IMR-90 (cell line): ENCODE measurements at regions not wholly inside any gene's neighbourhood (a gene's known extent, or its start where the extent isn't known, plus 50 kb on each side); places are given as distances from the start of the nearest gene placed in this dataset.

Experiments used
- ATAC-seq: fragments of 200-7000 bp; cut with Tn5 transposase; 2 replicates; pipeline ENCODE4 v1.9.1; 2020; ENCODE audit warnings: low read depth, mild to moderate bottlenecking, moderate library complexity
- BruUV-seq: library from RNA; stranded (reverse); fragments of 400-500 nt; replicated peaks from 2 replicates; lab custom pipeline; 2021; lab: Mats Ljungman, UMichigan
- CTCF ChIA-PET: fragments of 300-600 bp; formaldehyde crosslinking; extraction: SDS; loops from one replicate; lab custom pipeline; 2021; ENCODE audit warnings: antibody characterized with exemption; lab: Yijun Ruan, JAX
- POLR2A ChIA-PET: fragments of 300-600 bp; sonication (Branson Sonifier 250); formaldehyde crosslinking; loops from one replicate; lab custom pipeline; 2022; ENCODE audit warnings: antibody characterized with exemption; ENCODE audit not compliant: unreplicated experiment; lab: Charles Lee
- DNase-seq: peaks from one replicate; pipeline ENCODE4 v3.0.0; 2013
- H2AFZ ChIP-seq: replicated peaks from 2 replicates; pipeline ENCODE3; 2013; ENCODE audit warnings: low read length, mild to moderate bottlenecking; ENCODE audit not compliant: poor library complexity
- H2AK5ac ChIP-seq: 2 replicates; pipeline ENCODE4 v1.6.1; 2013; ENCODE audit warnings: low read depth, low read length, inconsistent platforms
- H2AK9ac ChIP-seq: replicated peaks from 2 replicates; pipeline ENCODE3; 2013; ENCODE audit warnings: mild to moderate bottlenecking, low read depth, low read length, moderate library complexity; ENCODE audit not compliant: poor library complexity
- H2BK120ac ChIP-seq: 2 replicates; pipeline ENCODE4 v1.6.1; 2013; ENCODE audit warnings: low read depth, low read length, inconsistent platforms
- H2BK15ac ChIP-seq: 3 replicates; pipeline ENCODE4 v1.6.1; 2013; ENCODE audit warnings: low read depth, low read length, inconsistent platforms
- H2BK20ac ChIP-seq: 2 replicates; pipeline ENCODE4 v1.6.1; 2013; ENCODE audit warnings: low read depth, mild to moderate bottlenecking, inconsistent platforms, low read length, moderate library complexity
- H2BK5ac ChIP-seq: 2 replicates; pipeline ENCODE4 v1.6.1; 2013; ENCODE audit warnings: mild to moderate bottlenecking, low read depth, low read length, inconsistent platforms; ENCODE audit not compliant: poor library complexity, severe bottlenecking
- H3K14ac ChIP-seq: replicated peaks from 2 replicates; pipeline ENCODE4 v1.6.1; 2013; ENCODE audit warnings: low read depth, low read length, inconsistent platforms
- H3K18ac ChIP-seq: 2 replicates; pipeline ENCODE4 v1.6.1; 2013; ENCODE audit warnings: low read depth, low read length, control low read depth
- H3K23ac ChIP-seq: 2 replicates; pipeline ENCODE4 v1.6.1; 2013; ENCODE audit warnings: low read depth, low read length, inconsistent platforms
- H3K27ac ChIP-seq: 2 replicates; pipeline ENCODE4 v1.5.1; 2013; ENCODE audit warnings: mild to moderate bottlenecking, control low read depth, low read length; ENCODE audit not compliant: insufficient read depth
- H3K27me3 ChIP-seq: 2 replicates; pipeline ENCODE4 v1.6.1; 2013; ENCODE audit warnings: low read length; ENCODE audit not compliant: control insufficient read depth, insufficient read depth
- H3K36me3 ChIP-seq: 2 replicates; pipeline ENCODE4 v1.6.1; 2013; ENCODE audit warnings: low read length, mixed read lengths; ENCODE audit not compliant: control insufficient read depth, insufficient read depth
- H3K4ac ChIP-seq: 2 replicates; pipeline ENCODE4 v1.6.1; 2013; ENCODE audit warnings: low read depth, low read length, inconsistent platforms
- H3K4me1 ChIP-seq: 2 replicates; pipeline ENCODE4 v1.6.1; 2013; ENCODE audit warnings: low read length, mixed read lengths; ENCODE audit not compliant: control insufficient read depth, insufficient read depth
- H3K4me2 ChIP-seq: 2 replicates; pipeline ENCODE4 v1.6.1; 2013; ENCODE audit warnings: low read depth, mild to moderate bottlenecking, control low read depth, low read length, moderate library complexity
- H3K4me3 ChIP-seq: 2 replicates; pipeline ENCODE4 v1.5.1; 2013; ENCODE audit warnings: low read depth, mild to moderate bottlenecking, control low read depth, low read length, moderate library complexity; ENCODE audit not compliant: insufficient read depth
- H3K56ac ChIP-seq: 2 replicates; pipeline ENCODE4 v1.6.1; 2013; ENCODE audit warnings: low read length, inconsistent platforms; ENCODE audit not compliant: insufficient read depth; ENCODE audit errors: extremely low read depth
- H3K79me1 ChIP-seq, 2 experiments: 2 replicates each; pipeline ENCODE4 v1.6.1; 2013; ENCODE audit warnings: low read length in 2 of 2, inconsistent platforms in 1 of 2, low read depth in 1 of 2
- H3K9ac ChIP-seq: 2 replicates; pipeline ENCODE4 v1.6.1; 2013; ENCODE audit warnings: low read depth, low read length, control low read depth
- H3K9me1 ChIP-seq: 2 replicates; pipeline ENCODE4 v1.6.1; 2013; ENCODE audit warnings: low read length, inconsistent platforms; ENCODE audit not compliant: insufficient read depth
- H3K9me3 ChIP-seq: 2 replicates; pipeline ENCODE4 v1.6.1; 2013; ENCODE audit warnings: low read length; ENCODE audit not compliant: control insufficient read depth, insufficient read depth
- H4K20me1 ChIP-seq: 2 replicates; pipeline ENCODE4 v1.6.1; 2013; ENCODE audit warnings: low read length, inconsistent platforms; ENCODE audit not compliant: insufficient read depth
- H4K5ac ChIP-seq: 2 replicates; pipeline ENCODE4 v1.6.1; 2013; ENCODE audit warnings: mild to moderate bottlenecking, low read depth, low read length, control low read depth
- H4K8ac ChIP-seq, 2 experiments: 2 replicates each; pipeline ENCODE4 v1.6.1; 2013; ENCODE audit warnings: low read depth in 2 of 2, low read length in 2 of 2, control low read depth in 1 of 2, inconsistent platforms in 1 of 2
- H4K91ac ChIP-seq: 2 replicates; pipeline ENCODE4 v1.6.1; 2013; ENCODE audit warnings: low read depth, low read length, inconsistent platforms; ENCODE audit not compliant: insufficient read depth
- CHD1 ChIP-seq: IDR thresholded peaks from 2 replicates; pipeline ENCODE4 v1.6.1; 2012; ENCODE audit warnings: low read depth, low read length, improper control_type of control experiment
- MAFK ChIP-seq: IDR thresholded peaks from 2 replicates; pipeline ENCODE4 v1.6.1; 2012; ENCODE audit warnings: low read depth, low read length, improper control_type of control experiment
- MAZ ChIP-seq: IDR thresholded peaks from 2 replicates; pipeline ENCODE4 v1.6.1; 2012; ENCODE audit warnings: low read depth, mild to moderate bottlenecking, low read length, improper control_type of control experiment, moderate library complexity, borderline replicate concordance
- MXI1 ChIP-seq: IDR thresholded peaks from 2 replicates; pipeline ENCODE4 v1.6.1; 2012; ENCODE audit warnings: low read depth, mild to moderate bottlenecking, low read length, moderate library complexity, borderline replicate concordance
- NFE2L2 ChIP-seq: fragments of 150-350 bp; IDR thresholded peaks from 2 replicates; pipeline ENCODE4 v1.6.1; 2016; ENCODE audit warnings: low read depth, mild to moderate bottlenecking, low read length
- POLR2A ChIP-seq: IDR thresholded peaks from 2 replicates; pipeline ENCODE4 v1.6.1; 2012; ENCODE audit warnings: mild to moderate bottlenecking, low read depth, low read length
- WGBS, 2 experiments: methylation state at CpG; one replicate each; pipeline versions ENCODE4 v1.1.5 to v1.1.7; 2013; ENCODE audit warnings: missing lambda C conversion rate in 2 of 2; ENCODE audit not compliant: insufficient read length in 1 of 2; ENCODE audit errors: extremely low coverage in 2 of 2; 5-methylcytosine and 5-hydroxymethylcytosine counted together
- dilution Hi-C: fragments of 300-500 bp; cut with HindIII; formaldehyde crosslinking; loops from one replicate; pipeline ENCODE4 v1.14.3; 2018; ENCODE audit warnings: low sequenced_read_pairs; ENCODE audit not compliant: unreplicated experiment
- in situ Hi-C: fragments of 300-500 bp; cut with MboI; formaldehyde crosslinking; loops from 3 replicates; pipeline ENCODE4 v1.14.3; 2019; ENCODE audit warnings: low sequenced_read_pairs, inconsistent platforms, mixed read lengths
- intact Hi-C: fragments of 100-400 bp; cut with micrococcal nuclease; formaldehyde crosslinking; loops from 2 replicates; pipeline ENCODE4 v1.10.0; 2022
- TF ChIP-seq, protein P1 (sequence below): conservative IDR thresholded peaks from 2 replicates; pipeline ENCODE4 v1.5.1; 2012; ENCODE audit warnings: mild to moderate bottlenecking, low read depth, low read length, improper control_type of control experiment
- TF ChIP-seq, protein P2 (sequence below): fragments of 150-350 bp; IDR thresholded peaks from 2 replicates; pipeline ENCODE4 v1.6.1; 2016; ENCODE audit warnings: low read depth, mild to moderate bottlenecking, low read length, moderate library complexity, borderline replicate concordance

DNA sequence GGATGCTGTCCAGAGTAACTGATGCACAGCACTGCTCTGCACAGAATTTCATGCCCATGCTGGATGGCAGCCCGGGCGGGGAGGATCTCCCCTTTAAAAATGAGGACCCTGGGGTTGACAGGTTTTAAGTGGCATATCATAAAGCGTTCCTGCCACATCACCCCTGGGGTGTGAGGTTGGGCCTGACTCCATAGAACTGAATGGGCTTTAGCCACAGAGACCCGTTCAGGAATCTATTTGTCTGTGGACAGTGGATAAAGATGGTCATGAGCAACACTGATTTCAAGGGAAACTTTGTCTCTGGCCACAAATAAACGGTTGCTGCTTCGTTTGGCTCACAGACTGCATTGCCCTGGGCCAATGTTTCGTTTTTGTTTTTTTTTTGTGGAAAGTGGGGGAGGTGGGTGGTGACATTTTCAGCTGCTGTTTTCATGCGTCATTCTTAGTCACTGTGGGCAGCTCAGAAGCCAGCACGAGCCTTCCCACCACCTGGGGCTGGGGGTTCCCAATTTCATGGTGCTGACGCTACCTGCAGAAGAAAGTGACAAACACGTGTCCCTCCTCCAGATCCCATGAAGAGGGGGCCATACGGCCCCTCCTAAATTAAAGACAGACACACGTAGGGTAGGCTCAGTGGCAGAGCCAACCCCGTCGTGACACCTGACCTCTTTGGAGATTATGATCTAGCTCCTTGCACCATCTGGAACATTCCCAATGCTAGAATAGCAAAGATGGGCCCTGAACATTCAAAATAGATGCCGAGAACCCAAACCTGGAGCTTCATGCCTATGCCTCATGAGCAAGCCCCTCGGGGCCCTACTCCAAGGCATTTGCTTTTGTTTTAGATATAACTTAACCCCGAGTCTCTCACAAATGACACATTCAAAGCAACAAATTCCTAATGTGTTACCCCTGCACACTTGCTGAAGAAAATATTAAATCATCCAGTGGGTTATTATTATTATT, 54.8 kb upstream of the PHF21B start (continued):
- TF ChIP-seq, protein P1, sequence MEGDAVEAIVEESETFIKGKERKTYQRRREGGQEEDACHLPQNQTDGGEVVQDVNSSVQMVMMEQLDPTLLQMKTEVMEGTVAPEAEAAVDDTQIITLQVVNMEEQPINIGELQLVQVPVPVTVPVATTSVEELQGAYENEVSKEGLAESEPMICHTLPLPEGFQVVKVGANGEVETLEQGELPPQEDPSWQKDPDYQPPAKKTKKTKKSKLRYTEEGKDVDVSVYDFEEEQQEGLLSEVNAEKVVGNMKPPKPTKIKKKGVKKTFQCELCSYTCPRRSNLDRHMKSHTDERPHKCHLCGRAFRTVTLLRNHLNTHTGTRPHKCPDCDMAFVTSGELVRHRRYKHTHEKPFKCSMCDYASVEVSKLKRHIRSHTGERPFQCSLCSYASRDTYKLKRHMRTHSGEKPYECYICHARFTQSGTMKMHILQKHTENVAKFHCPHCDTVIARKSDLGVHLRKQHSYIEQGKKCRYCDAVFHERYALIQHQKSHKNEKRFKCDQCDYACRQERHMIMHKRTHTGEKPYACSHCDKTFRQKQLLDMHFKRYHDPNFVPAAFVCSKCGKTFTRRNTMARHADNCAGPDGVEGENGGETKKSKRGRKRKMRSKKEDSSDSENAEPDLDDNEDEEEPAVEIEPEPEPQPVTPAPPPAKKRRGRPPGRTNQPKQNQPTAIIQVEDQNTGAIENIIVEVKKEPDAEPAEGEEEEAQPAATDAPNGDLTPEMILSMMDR: no peak
- TF ChIP-seq POLR2A (no peak), MAFK (no peak)

DNA sequence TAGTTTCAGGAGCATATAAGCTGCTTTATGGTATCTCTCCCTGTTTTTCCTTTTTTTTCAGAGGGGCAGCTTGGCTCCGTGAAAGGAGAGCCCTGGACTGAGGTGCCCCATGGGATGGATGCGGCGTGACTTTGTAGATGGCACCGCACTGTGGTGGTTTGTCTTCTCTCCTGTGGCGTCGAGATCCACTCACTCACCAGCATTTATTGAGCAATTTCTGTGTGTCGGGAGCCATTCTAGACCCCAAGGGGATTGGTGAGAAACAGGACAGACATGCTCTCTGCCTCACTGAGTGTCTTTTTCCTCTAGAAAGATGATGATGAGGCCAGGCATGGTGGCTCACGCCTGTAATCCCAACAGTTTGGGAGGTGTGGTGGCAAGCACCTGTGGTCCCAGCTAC, 55.9 kb upstream of the PHF21B start:
- POLR2A ChIA-PET: no interaction called here
- H3K4ac ChIP-seq: no peak overlapping the region
- no TSS peak for BruUV-seq
- no peak overlapping the region for H3K14ac ChIP-seq
- no peak overlapping the region for H4K8ac ChIP-seq
- no peak overlapping the region for H3K4me3 ChIP-seq
- CTCF ChIA-PET: no interaction called here
- peaks cover 7% of the 10 kb centered on the region for H3K27me3 ChIP-seq
- intact Hi-C loops (no loop called here), in situ Hi-C loops (no loop called here), dilution Hi-C loops (no loop called here)
- H3K56ac ChIP-seq: no peak overlapping the region
- H3K9me3 ChIP-seq: peaks cover 7% of the 10 kb centered on the region; the same call in 1 of the 2 replicates
- peaks cover 9% of the 10 kb centered on the region; the same call in 1 of the 2 replicates for H3K9me1 ChIP-seq
- H3K4me2 ChIP-seq: no peak overlapping the region
- no peaks in the 10 kb centered on the region for H3K36me3 ChIP-seq
- TF ChIP-seq MAZ: no peak
- TF ChIP-seq MXI1: no peak
- no peak for TF ChIP-seq CHD1
- TF ChIP-seq, protein P2, sequence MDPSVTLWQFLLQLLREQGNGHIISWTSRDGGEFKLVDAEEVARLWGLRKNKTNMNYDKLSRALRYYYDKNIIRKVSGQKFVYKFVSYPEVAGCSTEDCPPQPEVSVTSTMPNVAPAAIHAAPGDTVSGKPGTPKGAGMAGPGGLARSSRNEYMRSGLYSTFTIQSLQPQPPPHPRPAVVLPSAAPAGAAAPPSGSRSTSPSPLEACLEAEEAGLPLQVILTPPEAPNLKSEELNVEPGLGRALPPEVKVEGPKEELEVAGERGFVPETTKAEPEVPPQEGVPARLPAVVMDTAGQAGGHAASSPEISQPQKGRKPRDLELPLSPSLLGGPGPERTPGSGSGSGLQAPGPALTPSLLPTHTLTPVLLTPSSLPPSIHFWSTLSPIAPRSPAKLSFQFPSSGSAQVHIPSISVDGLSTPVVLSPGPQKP: no peak
- TF ChIP-seq, protein P1: no peak
- TF ChIP-seq NFE2L2: no peak
- H3K9ac ChIP-seq: no peak overlapping the region
- peaks cover 11% of the 10 kb centered on the region; the same call in 1 of the 2 replicates for H3K4me1 ChIP-seq
- no peak overlapping the region for H2AK9ac ChIP-seq
- no peak overlapping the region for H3K18ac ChIP-seq
- H3K27ac ChIP-seq: no peak overlapping the region
- no peak overlapping the region for H2BK120ac ChIP-seq
- H2BK20ac ChIP-seq: no peak overlapping the region
- no peak overlapping the region for H2AFZ ChIP-seq
- DNase-seq (no peak), ATAC-seq (no peak)
- H2BK15ac ChIP-seq: no peak overlapping the region
- H2AK5ac ChIP-seq: no peak overlapping the region
- no peak overlapping the region for H4K5ac ChIP-seq
- no peak overlapping the region for H2BK5ac ChIP-seq
- H4K91ac ChIP-seq: no peak overlapping the region
- H3K23ac ChIP-seq: no peak overlapping the region
- H4K20me1 ChIP-seq: peaks cover 3% of the 10 kb centered on the region; the same call in 1 of the 2 replicates
- WGBS, 2 experiments: 60% methylated on average over 1 of the region's 8 CpGs; no CpG with 5 or more reads in 1 of the 2 experiments
- no peaks in the 10 kb centered on the region for H3K79me1 ChIP-seq
